ENCODE measurements at regions not wholly inside any gene's neighbourhood (a gene's known extent, or its start where the extent isn't known, plus 50 kb on each side); places are given as distances from the start of the nearest gene placed in this dataset.
"Not testable (repeated sequence)": the region's sequence is repeated elsewhere in the genome, so short reads cannot be mapped to it uniquely, and the experiment has no call there.

GRCh38 chr12:131260954-131261353 lies 307.2 kb downstream of the ADGRD1 start:
- POLR2A ChIA-PET (ENCODE audit: partially characterized antibody), result no interaction called here
- no peak for DNase-seq
- Mint-ChIP-seq H3K27me3 (peaks cover 0 to 3% of the 10 kb centered on the region in 2 donors), H3K9me3 (peaks cover 0 to 3% (median 0%) of the 10 kb centered on the region in 8 donors), H3K27ac (no peak overlapping the region), H3K4me3 (no peak overlapping the region), H3K4me1 (no peaks in the 10 kb centered on the region), H3K36me3 (no peaks in the 10 kb centered on the region)
- Histone ChIP-seq H3K4me1 (ENCODE audit: insufficient read depth, low read length) (no peaks in the 10 kb centered on the region), H3K4me3 (ENCODE audit: low read length in 2 of 2) (no peak overlapping the region), H3K36me3 (ENCODE audit: insufficient read depth, low read length) (no peaks in the 10 kb centered on the region), H3K9me3 (ENCODE audit: control insufficient read depth in 1 of 2, low read length in 2 of 2) (no peaks in the 10 kb centered on the region), H3K27ac (ENCODE audit: low read depth, low read length) (no peak overlapping the region), H3K27me3 (ENCODE audit: insufficient read depth, low read length) (no peaks in the 10 kb centered on the region)
- intact Hi-C loops (cut with micrococcal nuclease), result no loop called here
- CTCF ChIA-PET (ENCODE audit: partially characterized antibody), result no interaction called here

- no peak overlapping the region for H3K27ac Mint-ChIP-seq
- H3K4me1 ChIP-seq (ENCODE audit: insufficient read depth, low read length), result no peaks in the 10 kb centered on the region
- H3K4me3 Mint-ChIP-seq, result no peak overlapping the region
- H3K27ac ChIP-seq (ENCODE audit: low read depth, low read length), result no peak overlapping the region
- peaks cover 0 to 3% (median 0%) of the 10 kb centered on the region in 8 donors for H3K9me3 Mint-ChIP-seq
- no peaks in the 10 kb centered on the region for H3K36me3 Mint-ChIP-seq
- peaks cover 0 to 3% of the 10 kb centered on the region in 2 donors for H3K27me3 Mint-ChIP-seq
- DNase-seq, result no peak
- POLR2A ChIA-PET (ENCODE audit: partially characterized antibody), result no interaction called here
- no peaks in the 10 kb centered on the region for H3K9me3 ChIP-seq (ENCODE audit: control insufficient read depth in 1 of 2, low read length in 2 of 2)
- H3K4me1 Mint-ChIP-seq, result no peaks in the 10 kb centered on the region
- no peaks in the 10 kb centered on the region for H3K36me3 ChIP-seq (ENCODE audit: insufficient read depth, low read length)
- CTCF ChIA-PET (ENCODE audit: partially characterized antibody), result no interaction called here
- no peak overlapping the region for H3K4me3 ChIP-seq (ENCODE audit: low read length in 2 of 2)
- intact Hi-C loops (cut with micrococcal nuclease), result no loop called here
- no peaks in the 10 kb centered on the region for H3K27me3 ChIP-seq (ENCODE audit: insufficient read depth, low read length)
These were observed 308.2 kb downstream of the ADGRD1 start for GRCh38 chr12:131261906-131262305.

GRCh38 chr12:131263626-131264025 lies 309.9 kb downstream of the ADGRD1 start:
- Mint-ChIP-seq H3K4me3 (no peak overlapping the region), H3K27me3 (peaks cover 0 to 2% of the 10 kb centered on the region in 2 donors), H3K27ac (no peak overlapping the region), H3K9me3 (peaks cover 0 to 3% (median 0%) of the 10 kb centered on the region in 8 donors), H3K36me3 (no peaks in the 10 kb centered on the region), H3K4me1 (no peaks in the 10 kb centered on the region)
- H3K27ac ChIP-seq (ENCODE audit: low read depth, low read length), result no peak overlapping the region
- no peaks in the 10 kb centered on the region for H3K4me1 ChIP-seq (ENCODE audit: insufficient read depth, low read length)
- H3K36me3 ChIP-seq (ENCODE audit: insufficient read depth, low read length), result no peaks in the 10 kb centered on the region
- ChIA-PET CTCF (ENCODE audit: partially characterized antibody) (no interaction called here), POLR2A (ENCODE audit: partially characterized antibody) (no interaction called here)
- intact Hi-C loops (cut with micrococcal nuclease), result no loop called here
- no peak overlapping the region for H3K4me3 ChIP-seq (ENCODE audit: low read length in 2 of 2)
- no peaks in the 10 kb centered on the region for H3K27me3 ChIP-seq (ENCODE audit: insufficient read depth, low read length)
- no peak for DNase-seq
- no peaks in the 10 kb centered on the region for H3K9me3 ChIP-seq (ENCODE audit: control insufficient read depth in 1 of 2, low read length in 2 of 2)

GRCh38 chr12:131264635-131265034 lies 310.9 kb downstream of the ADGRD1 start:
- ChIA-PET CTCF (ENCODE audit: partially characterized antibody) (no interaction called here), POLR2A (ENCODE audit: partially characterized antibody) (no interaction called here)
- H3K4me1 ChIP-seq (ENCODE audit: insufficient read depth, low read length), result no peaks in the 10 kb centered on the region
- intact Hi-C loops (cut with micrococcal nuclease), result no loop called here
- no peak overlapping the region for H3K27ac Mint-ChIP-seq
- H3K36me3 ChIP-seq (ENCODE audit: insufficient read depth, low read length), result no peaks in the 10 kb centered on the region
- no peaks in the 10 kb centered on the region for H3K4me1 Mint-ChIP-seq
- H3K9me3 Mint-ChIP-seq, result no peaks in the 10 kb centered on the region
- no peak for DNase-seq
- no peak overlapping the region for H3K4me3 ChIP-seq (ENCODE audit: low read length in 2 of 2)
- no peaks in the 10 kb centered on the region for H3K9me3 ChIP-seq (ENCODE audit: control insufficient read depth in 1 of 2, low read length in 2 of 2)
- no peaks in the 10 kb centered on the region for H3K27me3 ChIP-seq (ENCODE audit: insufficient read depth, low read length)
- H3K27ac ChIP-seq (ENCODE audit: low read depth, low read length), result no peak overlapping the region
- H3K36me3 Mint-ChIP-seq, result no peaks in the 10 kb centered on the region
- no peak overlapping the region for H3K4me3 Mint-ChIP-seq
- H3K27me3 Mint-ChIP-seq, result no peaks in the 10 kb centered on the region

- intact Hi-C loops (cut with micrococcal nuclease), result no loop called here
These were observed 313.1 kb downstream of the ADGRD1 start for GRCh38 chr12:131266591-131267467.

GRCh38 chr12:131267576-131267975 lies 313.9 kb downstream of the ADGRD1 start:
- no peak overlapping the region for H3K27ac Mint-ChIP-seq
- Histone ChIP-seq H3K4me3 (ENCODE audit: low read length in 2 of 2) (no peak overlapping the region), H3K27ac (ENCODE audit: low read depth, low read length) (no peak overlapping the region), H3K27me3 (ENCODE audit: insufficient read depth, low read length) (no peaks in the 10 kb centered on the region), H3K36me3 (ENCODE audit: insufficient read depth, low read length) (no peaks in the 10 kb centered on the region), H3K9me3 (ENCODE audit: control insufficient read depth in 1 of 2, low read length in 2 of 2) (no peaks in the 10 kb centered on the region), H3K4me1 (ENCODE audit: insufficient read depth, low read length) (no peaks in the 10 kb centered on the region)
- H3K4me1 Mint-ChIP-seq, result no peaks in the 10 kb centered on the region
- intact Hi-C loops (cut with micrococcal nuclease), result no loop called here
- ChIA-PET POLR2A (ENCODE audit: partially characterized antibody) (no interaction called here), CTCF (ENCODE audit: partially characterized antibody) (no interaction called here)
- H3K27me3 Mint-ChIP-seq, result no peaks in the 10 kb centered on the region
- H3K9me3 Mint-ChIP-seq, result no peaks in the 10 kb centered on the region
- no peak for DNase-seq
- H3K36me3 Mint-ChIP-seq, result no peaks in the 10 kb centered on the region
- no peak overlapping the region for H3K4me3 Mint-ChIP-seq

More at GRCh38 chr12:131266591-131267467, 313.1 kb downstream of the ADGRD1 start:
- no peaks in the 10 kb centered on the region for H3K36me3 Mint-ChIP-seq
- no peaks in the 10 kb centered on the region for H3K4me1 ChIP-seq (ENCODE audit: insufficient read depth, low read length)
- H3K27ac ChIP-seq (ENCODE audit: low read depth, low read length), result no peak overlapping the region
- ChIA-PET POLR2A (ENCODE audit: partially characterized antibody) (no interaction called here), CTCF (ENCODE audit: partially characterized antibody) (no interaction called here)
- H3K9me3 ChIP-seq (ENCODE audit: control insufficient read depth in 1 of 2, low read length in 2 of 2), result no peaks in the 10 kb centered on the region
- H3K27me3 ChIP-seq (ENCODE audit: insufficient read depth, low read length), result no peaks in the 10 kb centered on the region
- H3K4me1 Mint-ChIP-seq, result no peaks in the 10 kb centered on the region
- H3K9me3 Mint-ChIP-seq, result no peaks in the 10 kb centered on the region
- no peaks in the 10 kb centered on the region for H3K36me3 ChIP-seq (ENCODE audit: insufficient read depth, low read length)
- no peak overlapping the region for H3K27ac Mint-ChIP-seq
- no peaks in the 10 kb centered on the region for H3K27me3 Mint-ChIP-seq
- DNase-seq, result no peak
- H3K4me3 Mint-ChIP-seq, result no peak overlapping the region
- H3K4me3 ChIP-seq (ENCODE audit: low read length in 2 of 2), result no peak overlapping the region

- H3K36me3 ChIP-seq (ENCODE audit: insufficient read depth, low read length); H3K27ac Mint-ChIP-seq; H3K27ac ChIP-seq (ENCODE audit: low read depth, low read length); intact Hi-C loops (cut with micrococcal nuclease); H3K4me1 Mint-ChIP-seq; H3K27me3 Mint-ChIP-seq; CTCF ChIA-PET (ENCODE audit: partially characterized antibody); H3K27me3 ChIP-seq (ENCODE audit: insufficient read depth, low read length); H3K9me3 Mint-ChIP-seq; H3K4me3 Mint-ChIP-seq; DNase-seq; H3K4me3 ChIP-seq (ENCODE audit: low read length in 2 of 2); H3K9me3 ChIP-seq (ENCODE audit: control insufficient read depth in 1 of 2, low read length in 2 of 2); H3K4me1 ChIP-seq (ENCODE audit: insufficient read depth, low read length); POLR2A ChIA-PET (ENCODE audit: partially characterized antibody); H3K36me3 Mint-ChIP-seq: not testable (repeated sequence)
These were observed 314.4 kb downstream of the ADGRD1 start for GRCh38 chr12:131268123-131268522.

Data from CD4-positive, alpha-beta memory T cell (primary cell).